ENCODE measurements at regions not wholly inside any gene's neighbourhood (a gene's known extent, or its start where the extent isn't known, plus 50 kb on each side); places are given as distances from the start of the nearest gene placed in this dataset.
"Not testable (repeated sequence)": the region's sequence is repeated elsewhere in the genome, so short reads cannot be mapped to it uniquely, and the experiment has no call there.

- Histone ChIP-seq H3K4me3 (no peak overlapping the region), H3K27me3 (no peaks in the 10 kb centered on the region), H3K9me3 (peaks cover 0 to 36% (median 0%) of the 10 kb centered on the region in 4 donors), H3K27ac (no peak overlapping the region), H3K4me1 (no peaks in the 10 kb centered on the region), H3K36me3 (no peaks in the 10 kb centered on the region)
- DNase-seq (ENCODE audit: low spot score in 2 of 2), result no peak
- TF ChIP-seq EP300 (IDR thresholded peaks at IDR 0.05), result no peak
- TF ChIP-seq POLR2A (IDR thresholded peaks at IDR 0.05), result no peak
- no peak for TF ChIP-seq CTCF (IDR thresholded peaks at IDR 0.05)
Observed at GRCh38 chr15:61339516-61339915, 110.4 kb upstream of the RORA start.

GRCh38 chr15:61337541-61337940, 108.4 kb upstream of the RORA start:
- DNase-seq (ENCODE audit: low spot score in 2 of 2), result no peak
- no peak overlapping the region for H3K4me3 ChIP-seq
- 61 to 63% methylated on average over 8 of the region's 8 CpGs for WGBS, 2 donors
- no peaks in the 10 kb centered on the region for H3K36me3 ChIP-seq
- peaks cover 0 to 25% (median 0%) of the 10 kb centered on the region in 4 donors for H3K9me3 ChIP-seq
- H3K27me3 ChIP-seq, result no peaks in the 10 kb centered on the region
- no peak overlapping the region for H3K27ac ChIP-seq
- no peak for TF ChIP-seq POLR2A (IDR thresholded peaks at IDR 0.05)
- no peak for TF ChIP-seq EP300 (IDR thresholded peaks at IDR 0.05)
- no peak for TF ChIP-seq CTCF (IDR thresholded peaks at IDR 0.05)
- H3K4me1 ChIP-seq, result no peaks in the 10 kb centered on the region

- DNase-seq (ENCODE audit: low spot score in 2 of 2), result no peak
- H3K4me1 ChIP-seq, result no peaks in the 10 kb centered on the region
- no peak overlapping the region for H3K4me3 ChIP-seq
- H3K36me3 ChIP-seq, result no peaks in the 10 kb centered on the region
- no peaks in the 10 kb centered on the region for H3K27me3 ChIP-seq
- 80 to 82% methylated on average over 3 of the region's 3 CpGs for WGBS, 2 donors
- no peak overlapping the region for H3K27ac ChIP-seq
- TF ChIP-seq POLR2A (IDR thresholded peaks at IDR 0.05), result no peak
- no peak for TF ChIP-seq EP300 (IDR thresholded peaks at IDR 0.05)
- TF ChIP-seq CTCF (IDR thresholded peaks at IDR 0.05), result no peak
- H3K9me3 ChIP-seq, result peaks cover 0 to 22% (median 0%) of the 10 kb centered on the region in 4 donors
Observed at GRCh38 chr15:61336026-61336638, 107.0 kb upstream of the RORA start.

GRCh38 chr15:61334714-61335113, 105.6 kb upstream of the RORA start:
- not testable (repeated sequence) for H3K4me1 ChIP-seq; H3K27me3 ChIP-seq; H3K27ac ChIP-seq; H3K4me3 ChIP-seq; H3K36me3 ChIP-seq; DNase-seq (ENCODE audit: low spot score in 2 of 2)
- whole genome bisulfite sequencing, 2 donors, result 96 to 98% methylated on average over 5 of the region's 5 CpGs
- peaks cover 0 to 22% (median 0%) of the 10 kb centered on the region in 4 donors for H3K9me3 ChIP-seq

- no peaks in the 10 kb centered on the region for H3K27me3 ChIP-seq
- no peak for DNase-seq (ENCODE audit: low spot score in 2 of 2)
- TF ChIP-seq CTCF (IDR thresholded peaks at IDR 0.05) (no peak), EP300 (IDR thresholded peaks at IDR 0.05) (no peak), POLR2A (IDR thresholded peaks at IDR 0.05) (no peak)
- H3K9me3 ChIP-seq, result peaks cover 0 to 20% (median 0%) of the 10 kb centered on the region in 4 donors
- H3K4me3 ChIP-seq, result no peak overlapping the region
- H3K36me3 ChIP-seq, result no peaks in the 10 kb centered on the region
- no peaks in the 10 kb centered on the region for H3K4me1 ChIP-seq
- WGBS, 2 donors, result 82 to 85% methylated on average over 3 of the region's 3 CpGs
- no peak overlapping the region for H3K27ac ChIP-seq
Observed at GRCh38 chr15:61331019-61331418, 101.9 kb upstream of the RORA start.

Measured in tibial nerve (tissue), 4 donors.